HG03521 (cell line): ENCODE measurements at regions not wholly inside any gene's neighbourhood (a gene's known extent, or its start where the extent isn't known, plus 50 kb on each side); places are given as distances from the start of the nearest gene placed in this dataset.
"Not testable (repeated sequence)": the region's sequence is repeated elsewhere in the genome, so short reads cannot be mapped to it uniquely, and the experiment has no call there.

Experiments
- ATAC-seq: cut with Tn5 transposase; IDR thresholded peaks from one replicate; pipeline ENCODE4 v1.9.1; 2021; ENCODE audit warnings: mild to moderate bottlenecking, moderate library complexity; ENCODE audit not compliant: unreplicated experiment

- ATAC-seq, result no peak
Measured at GRCh38 chr12:66733321-66733720, 54.4 kb upstream of the GRIP1 start.

- no peak for ATAC-seq
Measured at GRCh38 chr12:66733839-66734238, 55.0 kb upstream of the GRIP1 start.

- ATAC-seq, result no peak
Measured at GRCh38 chr12:66735275-66735674, 56.4 kb upstream of the GRIP1 start.

GRCh38 chr12:66736931-66737330 lies 58.1 kb upstream of the GRIP1 start:
- ATAC-seq, result no peak

- no peak for ATAC-seq
Measured at GRCh38 chr12:66739266-66739665, 60.4 kb upstream of the GRIP1 start.

- ATAC-seq, result no peak
Measured at GRCh38 chr12:66739940-66740651, 61.2 kb upstream of the GRIP1 start.

- ATAC-seq, result no peak
Measured at GRCh38 chr12:66740732-66741131, 61.9 kb upstream of the GRIP1 start.

GRCh38 chr12:66741919-66742318 lies 63.0 kb upstream of the GRIP1 start:
- no peak for ATAC-seq

GRCh38 chr12:66742508-66743367 lies 63.9 kb upstream of the GRIP1 start:
- ATAC-seq, result no peak

- no peak for ATAC-seq
Measured at GRCh38 chr12:66744461-66744860, 65.6 kb upstream of the GRIP1 start.

GRCh38 chr12:66744956-66745383 lies 66.1 kb upstream of the GRIP1 start:
- ATAC-seq, result no peak

- no peak for ATAC-seq
Measured at GRCh38 chr12:66746489-66747201, 67.8 kb upstream of the GRIP1 start.

- no peak for ATAC-seq
Measured at GRCh38 chr12:66751432-66752113, 72.7 kb upstream of the GRIP1 start.

GRCh38 chr12:66753810-66754209 lies 74.9 kb upstream of the GRIP1 start:
- no peak for ATAC-seq

GRCh38 chr12:66755727-66756395 lies 77.0 kb upstream of the GRIP1 start:
- no peak for ATAC-seq

GRCh38 chr12:66756631-66757030 lies 77.8 kb upstream of the GRIP1 start:
- ATAC-seq, result no peak

- not testable (repeated sequence) for ATAC-seq
Measured at GRCh38 chr12:66760122-66760521, 81.2 kb upstream of the GRIP1 start.

- no peak for ATAC-seq
Measured at GRCh38 chr12:66763467-66763866, 84.6 kb upstream of the GRIP1 start.

GRCh38 chr12:66765204-66765603 lies 86.3 kb upstream of the GRIP1 start:
- no peak for ATAC-seq

GRCh38 chr12:66767536-66767935 lies 88.7 kb upstream of the GRIP1 start:
- ATAC-seq, result no peak
